ENCODE measurements at regions not wholly inside any gene's neighbourhood (a gene's known extent, or its start where the extent isn't known, plus 50 kb on each side); places are given as distances from the start of the nearest gene placed in this dataset.

DNA sequence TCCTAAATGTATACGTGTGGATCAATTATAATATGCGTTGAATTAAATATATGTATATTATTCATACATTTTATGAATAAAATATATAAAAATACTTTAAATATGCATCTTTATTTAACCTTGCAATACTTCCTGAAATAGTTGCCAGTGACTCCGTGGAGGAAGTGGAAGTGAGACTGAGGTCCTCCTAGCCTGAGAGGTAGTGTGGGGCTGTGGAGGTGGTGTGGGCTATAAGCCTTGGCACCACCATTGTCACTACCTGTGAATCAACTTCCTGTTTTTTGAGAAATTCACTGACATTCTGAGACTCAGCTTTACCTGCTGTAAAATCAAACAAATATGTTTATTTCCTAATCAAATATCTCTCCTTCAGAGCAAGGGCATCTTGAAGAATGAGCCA, 514.2 kb downstream of the VRK1 start:
- H3K9me3 ChIP-seq (ENCODE audit: low read length): peaks cover 38% of the 10 kb centered on the region; the same call in 1 of the 2 replicates
- DNase-seq (ENCODE audit: low spot score): no peak
- no peak overlapping the region for H3K4me3 ChIP-seq (replicated peaks in 1 of 3; ENCODE audit: insufficient read depth in 1 of 3, low read depth in 2 of 3, low read length in 3 of 3)
- no peak for FAIRE-seq
- H3K9ac ChIP-seq (ENCODE audit: insufficient read depth, low read depth, low read length): no peak overlapping the region
- H4K20me1 ChIP-seq (ENCODE audit: insufficient read depth, low read length): no peaks in the 10 kb centered on the region
- no peaks in the 10 kb centered on the region for H3K79me2 ChIP-seq (ENCODE audit: insufficient read depth, low read length)
- BruUV-seq (replicated peaks): no TSS peak
- no peaks in the 10 kb centered on the region for H3K27me3 ChIP-seq (ENCODE audit: control insufficient read depth in 1 of 2, insufficient read depth in 2 of 2, low read length in 2 of 2)
- ChIA-PET POLR2A (no interaction called here), CTCF (ENCODE audit: low intra/inter-chr PET ratio, low total read pairs) (no interaction called here)
- no peak overlapping the region for H3K27ac ChIP-seq (ENCODE audit: extremely low read length, insufficient read depth, low read length)
- no peaks in the 10 kb centered on the region for H3K36me3 ChIP-seq (replicated peaks in 1 of 2; ENCODE audit: control insufficient read depth in 1 of 2, insufficient read depth in 2 of 2, low read length in 2 of 2)
- in situ Hi-C loops (cut with HindIII; ENCODE audit: extremely low pct_ligation_motif_present, low pct_unique_long_range_greater_than_20kb) (no loop called here), intact Hi-C loops (cut with micrococcal nuclease; ENCODE audit: unreplicated experiment) (no loop called here)
- 29% methylated on average over 3 of the region's 3 CpGs for WGBS (ENCODE audit: low lambda C conversion rate)
- H3K4me1 ChIP-seq (ENCODE audit: insufficient read depth, low read length): no peaks in the 10 kb centered on the region
- no peak for TF ChIP-seq EP300 (IDR thresholded peaks at IDR 0.05; ENCODE audit: low read depth in 2 of 2, low read length in 2 of 2)
- TF ChIP-seq EP300 (CRISPR knock-in tag; IDR thresholded peaks at IDR 0.05; ENCODE audit: borderline replicate concordance): no peak
- no peak for TF ChIP-seq PRPF4 (IDR thresholded peaks at IDR 0.05; ENCODE audit: low read depth, low read length, poor library complexity, severe bottlenecking)
- no peak for TF ChIP-seq ZNF3 (CRISPR knock-in tag; IDR thresholded peaks at IDR 0.05)
- TF ChIP-seq SMAD3 (CRISPR knock-in tag; IDR thresholded peaks at IDR 0.05): no peak
- TF ChIP-seq SP4 (CRISPR knock-in tag; IDR thresholded peaks at IDR 0.05): no peak
- TF ChIP-seq KDM1A (CRISPR knock-in tag; IDR thresholded peaks at IDR 0.05): no peak
- TF ChIP-seq KDM6A (CRISPR knock-in tag; IDR thresholded peaks at IDR 0.05; ENCODE audit: low read depth): no peak
- no peak for TF ChIP-seq SMC3 (IDR thresholded peaks at IDR 0.05; ENCODE audit: low read length)
- TF ChIP-seq STAG1 (CRISPR knock-in tag; IDR thresholded peaks at IDR 0.05): no peak
- no peak for TF ChIP-seq ZNF263 (CRISPR knock-in tag; IDR thresholded peaks at IDR 0.05)
- no peak for ATAC-seq
- no peak overlapping the region for H2AFZ ChIP-seq (ENCODE audit: low read length)
- no peak overlapping the region for H3K4me2 ChIP-seq (ENCODE audit: low read depth, low read length)

DNA sequence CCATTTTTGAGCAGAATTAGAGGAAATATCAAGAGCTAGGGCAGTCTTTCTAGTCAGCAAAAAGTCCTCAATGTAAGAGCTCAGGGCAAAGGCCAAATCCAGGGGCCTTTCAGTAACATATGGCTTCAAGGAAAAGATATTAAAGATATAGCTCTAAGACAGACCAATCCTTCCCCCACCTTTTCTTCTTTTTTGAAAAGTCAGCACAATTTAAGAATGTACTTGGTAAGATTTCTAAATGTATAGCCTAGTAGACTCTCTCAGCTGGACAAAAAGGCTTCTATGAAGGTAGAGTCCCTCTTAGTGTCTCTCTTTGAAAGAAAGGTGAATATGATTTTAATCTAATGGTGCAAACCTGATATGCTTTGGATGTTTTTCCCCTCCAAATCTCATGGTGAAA, 515.7 kb downstream of the VRK1 start:
- no peak for DNase-seq (ENCODE audit: low spot score)
- no peaks in the 10 kb centered on the region for H3K4me1 ChIP-seq (ENCODE audit: insufficient read depth, low read length)
- peaks cover 38% of the 10 kb centered on the region; the same call in 1 of the 2 replicates for H3K9me3 ChIP-seq (ENCODE audit: low read length)
- CTCF ChIA-PET (ENCODE audit: low intra/inter-chr PET ratio, low total read pairs): no interaction called here
- intact Hi-C loops (cut with micrococcal nuclease; ENCODE audit: unreplicated experiment) (no loop called here), in situ Hi-C loops (cut with HindIII; ENCODE audit: extremely low pct_ligation_motif_present, low pct_unique_long_range_greater_than_20kb) (no loop called here)
- no peak overlapping the region for H3K9ac ChIP-seq (ENCODE audit: insufficient read depth, low read depth, low read length)
- H3K79me2 ChIP-seq (ENCODE audit: insufficient read depth, low read length): no peaks in the 10 kb centered on the region
- ATAC-seq: no peak
- no peak overlapping the region for H3K27ac ChIP-seq (ENCODE audit: extremely low read length, insufficient read depth, low read length)
- no peaks in the 10 kb centered on the region for H4K20me1 ChIP-seq (ENCODE audit: insufficient read depth, low read length)
- TF ChIP-seq MAFF (IDR thresholded peaks at IDR 0.05; ENCODE audit: low read depth, low read length): peak; percentile 70
- TF ChIP-seq MAFK (conservative IDR thresholded peaks at IDR 0.05 in 1 of 2, IDR thresholded peaks at IDR 0.05 in 1 of 2; ENCODE audit: low read length in 2 of 2): peak; percentile 71 to 79
- no peak for TF ChIP-seq ZMYM4 (CRISPR knock-in tag; IDR thresholded peaks at IDR 0.05)
- no peaks in the 10 kb centered on the region for H3K27me3 ChIP-seq (ENCODE audit: control insufficient read depth in 1 of 2, insufficient read depth in 2 of 2, low read length in 2 of 2)
- no peak overlapping the region for H2AFZ ChIP-seq (ENCODE audit: low read length)
- no peak overlapping the region for H3K4me2 ChIP-seq (ENCODE audit: low read depth, low read length)
- H3K4me3 ChIP-seq (replicated peaks in 1 of 3; ENCODE audit: insufficient read depth in 1 of 3, low read depth in 2 of 3, low read length in 3 of 3): no peak overlapping the region
- no peaks in the 10 kb centered on the region for H3K36me3 ChIP-seq (replicated peaks in 1 of 2; ENCODE audit: control insufficient read depth in 1 of 2, insufficient read depth in 2 of 2, low read length in 2 of 2)
- POLR2A ChIA-PET: no interaction called here
- BruUV-seq (replicated peaks): no TSS peak
- FAIRE-seq: no peak

Measured in HepG2 (cell line).